ENCODE measurements at regions not wholly inside any gene's neighbourhood (a gene's known extent, or its start where the extent isn't known, plus 50 kb on each side); places are given as distances from the start of the nearest gene placed in this dataset.

DNA sequence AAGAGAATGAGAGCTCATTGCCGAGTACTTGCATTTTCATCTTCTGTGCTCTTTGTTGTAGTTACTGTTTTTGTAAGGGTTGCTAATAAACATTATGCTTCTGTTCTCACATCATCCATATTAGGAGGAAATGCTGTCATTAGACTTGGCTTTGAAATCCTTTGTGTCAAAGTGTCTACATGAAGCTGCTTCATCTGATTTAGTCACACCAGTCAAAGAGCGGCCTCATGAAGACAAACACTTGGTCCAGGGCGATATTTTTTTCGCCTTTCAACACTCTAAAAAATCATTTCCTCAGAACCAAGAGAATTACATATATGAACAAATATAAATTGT, 105.0 kb downstream of the SPRY2 start:
- Histone ChIP-seq H3K27me3 (ENCODE audit: control insufficient read depth, insufficient read depth, low read length) (no peaks in the 10 kb centered on the region), H3K4me3 (ENCODE audit: low read depth, low read length) (no peak overlapping the region), H3K36me3 (ENCODE audit: control insufficient read depth, insufficient read depth, low read length) (no peaks in the 10 kb centered on the region)
- DNase-seq (ENCODE audit: low read depth) = no peak
- TF ChIP-seq, protein P1, sequence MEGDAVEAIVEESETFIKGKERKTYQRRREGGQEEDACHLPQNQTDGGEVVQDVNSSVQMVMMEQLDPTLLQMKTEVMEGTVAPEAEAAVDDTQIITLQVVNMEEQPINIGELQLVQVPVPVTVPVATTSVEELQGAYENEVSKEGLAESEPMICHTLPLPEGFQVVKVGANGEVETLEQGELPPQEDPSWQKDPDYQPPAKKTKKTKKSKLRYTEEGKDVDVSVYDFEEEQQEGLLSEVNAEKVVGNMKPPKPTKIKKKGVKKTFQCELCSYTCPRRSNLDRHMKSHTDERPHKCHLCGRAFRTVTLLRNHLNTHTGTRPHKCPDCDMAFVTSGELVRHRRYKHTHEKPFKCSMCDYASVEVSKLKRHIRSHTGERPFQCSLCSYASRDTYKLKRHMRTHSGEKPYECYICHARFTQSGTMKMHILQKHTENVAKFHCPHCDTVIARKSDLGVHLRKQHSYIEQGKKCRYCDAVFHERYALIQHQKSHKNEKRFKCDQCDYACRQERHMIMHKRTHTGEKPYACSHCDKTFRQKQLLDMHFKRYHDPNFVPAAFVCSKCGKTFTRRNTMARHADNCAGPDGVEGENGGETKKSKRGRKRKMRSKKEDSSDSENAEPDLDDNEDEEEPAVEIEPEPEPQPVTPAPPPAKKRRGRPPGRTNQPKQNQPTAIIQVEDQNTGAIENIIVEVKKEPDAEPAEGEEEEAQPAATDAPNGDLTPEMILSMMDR (IDR thresholded peaks at IDR 0.05; ENCODE audit: insufficient read depth, low read length, severe bottlenecking) = no peak
- no peak for FAIRE-seq

DNA sequence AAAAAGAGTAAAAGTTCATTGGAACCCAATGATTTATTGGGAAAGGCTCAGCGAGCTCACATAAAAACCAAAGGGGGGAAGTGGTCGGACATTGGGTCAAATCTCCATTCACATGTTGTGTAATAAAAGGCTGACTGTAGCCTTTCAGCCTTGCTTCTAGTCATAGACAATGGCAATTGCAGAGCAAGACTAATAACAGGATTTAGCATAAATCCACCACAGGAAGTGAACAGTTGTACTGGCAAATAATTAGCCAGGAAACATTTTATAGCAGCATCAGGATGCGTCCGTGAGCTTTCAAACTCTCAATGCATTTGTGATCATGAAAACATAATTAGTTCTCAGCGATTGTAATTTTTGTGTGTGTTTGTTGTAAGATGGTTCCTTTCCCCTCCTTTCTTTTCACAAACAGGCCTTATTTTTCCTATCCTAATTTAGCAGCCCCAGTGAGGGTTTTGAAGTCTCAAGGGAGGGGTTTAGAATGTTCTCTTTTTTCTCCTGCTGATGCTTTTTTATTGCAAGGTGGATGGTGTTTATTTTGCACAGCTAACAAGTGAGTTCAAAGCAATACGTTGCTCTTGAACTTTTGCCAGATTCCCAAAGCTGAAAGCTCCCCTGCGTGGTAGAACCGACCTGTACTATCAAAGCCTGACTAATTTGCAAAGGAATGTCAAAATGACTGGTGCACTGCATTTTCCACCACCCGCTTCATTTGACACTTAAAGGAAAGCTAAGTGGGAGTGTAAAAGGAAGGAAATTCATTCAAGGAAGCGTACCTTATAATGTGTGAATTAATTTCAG, 105.6 kb downstream of the SPRY2 start:
- peak; percentile 76 for DNase-seq (ENCODE audit: low read depth)
- Histone ChIP-seq H3K27me3 (ENCODE audit: control insufficient read depth, insufficient read depth, low read length) (no peaks in the 10 kb centered on the region), H3K4me3 (ENCODE audit: low read depth, low read length) (no peak overlapping the region), H3K36me3 (ENCODE audit: control insufficient read depth, insufficient read depth, low read length) (no peaks in the 10 kb centered on the region)
- FAIRE-seq = no peak
- TF ChIP-seq, protein P1 (IDR thresholded peaks at IDR 0.05; ENCODE audit: insufficient read depth, low read length, severe bottlenecking) = no peak

DNA sequence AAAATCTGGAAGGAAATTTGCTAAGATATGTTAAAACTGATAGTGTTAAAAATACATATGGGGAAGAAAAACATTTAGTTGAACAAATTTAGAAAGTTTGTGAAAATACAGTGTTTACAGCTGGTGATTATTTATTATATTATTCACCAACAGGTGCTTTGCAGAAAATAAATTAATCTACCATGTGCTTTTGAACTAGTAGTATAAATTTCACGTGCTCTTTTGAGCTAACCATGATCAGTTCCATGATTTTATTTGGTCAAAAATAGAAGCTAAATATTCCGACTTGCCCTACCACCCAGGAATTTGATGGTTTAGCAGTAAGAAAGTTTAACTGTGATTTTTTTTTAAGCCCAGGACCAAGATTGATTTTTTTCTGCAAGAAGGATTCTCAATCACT, 113.3 kb downstream of the SPRY2 start:
- H3K4me3 ChIP-seq (ENCODE audit: low read depth, low read length) = no peak overlapping the region
- H3K36me3 ChIP-seq (ENCODE audit: control insufficient read depth, insufficient read depth, low read length) = no peaks in the 10 kb centered on the region
- FAIRE-seq (no peak), DNase-seq (ENCODE audit: low read depth) (no peak)
- TF ChIP-seq, protein P1 (IDR thresholded peaks at IDR 0.05; ENCODE audit: insufficient read depth, low read length, severe bottlenecking) = no peak
- no peaks in the 10 kb centered on the region for H3K27me3 ChIP-seq (ENCODE audit: control insufficient read depth, insufficient read depth, low read length)

DNA sequence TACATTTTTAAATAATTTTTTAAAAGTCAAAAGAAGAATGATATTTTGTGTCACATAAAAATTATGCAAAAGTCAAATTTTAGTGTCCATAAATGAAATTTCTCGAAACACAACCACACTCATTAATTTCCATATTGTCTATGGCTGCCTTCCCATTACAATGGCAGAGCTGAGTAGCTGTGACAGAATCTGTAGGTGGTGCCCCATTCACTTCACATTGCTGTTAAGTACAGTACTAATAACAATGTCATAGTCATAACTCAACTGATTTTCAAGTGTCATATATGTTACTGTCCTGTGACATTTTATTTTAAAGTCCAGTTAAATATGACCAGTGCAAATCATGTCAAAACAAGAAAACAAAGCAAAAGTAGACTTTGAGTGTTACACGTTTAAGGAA, 114.3 kb downstream of the SPRY2 start:
- FAIRE-seq (no peak), DNase-seq (ENCODE audit: low read depth) (no peak)
- H3K4me3 ChIP-seq (ENCODE audit: low read depth, low read length) = no peak overlapping the region
- H3K36me3 ChIP-seq (ENCODE audit: control insufficient read depth, insufficient read depth, low read length) = no peaks in the 10 kb centered on the region
- TF ChIP-seq, protein P1 (IDR thresholded peaks at IDR 0.05; ENCODE audit: insufficient read depth, low read length, severe bottlenecking) = no peak
- no peaks in the 10 kb centered on the region for H3K27me3 ChIP-seq (ENCODE audit: control insufficient read depth, insufficient read depth, low read length)

DNA sequence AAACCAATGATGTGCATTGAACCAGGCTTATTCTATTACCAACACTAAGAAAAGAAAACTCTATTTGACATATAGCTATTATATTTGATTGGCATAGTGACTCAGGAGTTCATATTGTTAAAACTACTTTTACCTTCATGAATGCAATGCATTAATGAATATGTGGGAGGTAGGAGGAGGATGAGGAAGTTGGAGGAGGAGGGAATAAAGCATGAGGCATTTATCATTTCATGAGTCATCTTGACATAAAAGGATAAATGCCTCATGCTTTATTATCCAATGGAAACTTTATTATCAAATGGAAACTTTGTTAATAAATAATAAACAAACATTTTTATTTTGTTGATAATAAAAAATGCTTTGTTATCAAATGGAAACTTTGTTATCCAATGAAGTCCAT, 116.5 kb downstream of the SPRY2 start:
- Histone ChIP-seq H3K36me3 (ENCODE audit: control insufficient read depth, insufficient read depth, low read length) (no peaks in the 10 kb centered on the region), H3K4me3 (ENCODE audit: low read depth, low read length) (no peak overlapping the region), H3K27me3 (ENCODE audit: control insufficient read depth, insufficient read depth, low read length) (no peaks in the 10 kb centered on the region)
- FAIRE-seq (no peak), DNase-seq (ENCODE audit: low read depth) (peak; percentile 93)
- TF ChIP-seq, protein P1 (IDR thresholded peaks at IDR 0.05; ENCODE audit: insufficient read depth, low read length, severe bottlenecking) = no peak

Measured in bronchial epithelial cell (primary cell).